HEK293 (cell line): ENCODE measurements at regions not wholly inside any gene's neighbourhood (a gene's known extent, or its start where the extent isn't known, plus 50 kb on each side); places are given as distances from the start of the nearest gene placed in this dataset.

Source experiments
- CTCF ChIP-seq: fragments of 450-650 bp; formaldehyde crosslinking; IDR thresholded peaks from 2 replicates; pipeline ENCODE4 v1.5.1; 2016; ENCODE audit warnings: missing biosample characterization, missing genetic modification characterization
- ELK4 ChIP-seq: IDR thresholded peaks from 2 replicates; pipeline ENCODE4 v1.6.1; 2011; ENCODE audit warnings: mild to moderate bottlenecking, low read depth, low read length, borderline replicate concordance

GRCh38 chr6:126185774-126186173 lies 154.1 kb upstream of the CENPW start:
- TF ChIP-seq CTCF (tag by site-specific recombination) (no peak), ELK4 (no peak)
